PFSK-1 (cell line): ENCODE measurements at regions not wholly inside any gene's neighbourhood (a gene's known extent, or its start where the extent isn't known, plus 50 kb on each side); places are given as distances from the start of the nearest gene placed in this dataset.

Source experiments
- POLR2AphosphoS5 ChIP-seq: IDR thresholded peaks from 2 replicates; pipeline ENCODE4 v1.6.1; 2012; ENCODE audit warnings: low read depth, mild to moderate bottlenecking, control low read depth, low read length, moderate library complexity
- REST ChIP-seq, 2 experiments: IDR thresholded peaks; 2 replicates each; pipeline versions ENCODE4 v1.6.1 to v1.8.0; 2011 to 2012; ENCODE audit warnings: low read depth in 2 of 2, low read length in 2 of 2, control low read depth in 1 of 2, inconsistent platforms in 1 of 2, mild to moderate bottlenecking in 1 of 2, moderate library complexity in 1 of 2; ENCODE audit not compliant: insufficient read depth in 1 of 2
- TAF1 ChIP-seq: IDR thresholded peaks from 2 replicates; pipeline ENCODE4 v1.6.1; 2012; ENCODE audit warnings: low read length, control low read depth, borderline replicate concordance; ENCODE audit not compliant: insufficient read depth

DNA sequence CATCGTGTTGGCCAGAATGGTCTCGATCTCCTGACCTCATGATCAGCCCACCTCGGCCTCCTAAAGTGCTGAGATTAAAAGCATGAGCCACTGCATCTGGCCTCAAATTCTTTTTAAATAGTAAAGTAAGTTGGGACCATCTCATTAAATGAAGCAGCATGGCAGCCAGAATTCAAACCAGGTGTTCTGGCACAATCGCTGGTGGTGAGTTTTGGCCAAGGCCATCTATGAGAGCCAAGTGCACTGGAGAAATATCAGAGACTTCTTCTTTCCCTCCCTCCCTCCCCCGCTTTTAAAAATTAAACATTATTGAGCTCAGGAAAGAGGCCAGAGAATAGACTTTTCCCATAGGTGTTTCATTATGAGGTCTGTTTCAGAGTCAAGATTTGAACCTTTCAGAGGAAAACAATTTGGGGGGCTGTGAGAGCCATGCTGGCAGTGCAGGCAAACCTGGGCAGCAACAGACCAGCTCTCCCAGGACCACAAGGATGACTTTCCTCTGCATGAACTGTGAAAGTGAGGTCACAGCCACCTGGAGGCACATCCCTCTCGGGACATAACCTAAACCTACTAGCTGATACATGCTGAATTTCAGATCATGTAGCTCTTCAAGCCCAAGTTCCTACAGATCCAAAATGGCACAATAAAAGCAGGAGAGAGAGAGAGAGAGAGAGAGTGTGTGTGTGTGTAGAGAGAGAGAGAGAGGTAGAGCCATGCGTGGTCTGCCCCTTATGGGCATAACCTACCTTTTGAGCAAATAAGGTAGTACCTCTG lies 94.6 kb upstream of the DMRT1 start:
- no peak for TF ChIP-seq POLR2AphosphoS5
- TF ChIP-seq TAF1: no peak
- TF ChIP-seq REST (IDR thresholded peaks at IDR 0.05; ENCODE audit: insufficient read depth in 1 of 2, low read depth in 2 of 2, low read length in 2 of 2): no peak
